ENCODE measurements at regions not wholly inside any gene's neighbourhood (a gene's known extent, or its start where the extent isn't known, plus 50 kb on each side); places are given as distances from the start of the nearest gene placed in this dataset.

- intact Hi-C loops (cut with DNase I; ENCODE audit: low total_unique reads), result no loop called here
- H3K4me3 ChIP-seq, result no peak overlapping the region
- H3K4me1 ChIP-seq, result peaks cover 0 to 4% of the 10 kb centered on the region in 2 donors
- H3K27ac ChIP-seq, result no peak overlapping the region
- DNase-seq (ENCODE audit: low spot score in 2 of 2), result no peak
- no peaks in the 10 kb centered on the region for H3K36me3 ChIP-seq
- no peaks in the 10 kb centered on the region for H3K27me3 ChIP-seq
- H3K9me3 ChIP-seq, result no peaks in the 10 kb centered on the region
- no peak for TF ChIP-seq POLR2AphosphoS5 (IDR thresholded peaks at IDR 0.05)
- TF ChIP-seq CTCF (IDR thresholded peaks at IDR 0.05), result no peak
- no peak for TF ChIP-seq POLR2A (IDR thresholded peaks at IDR 0.05)
Measured at GRCh38 chr10:88161070-88161469, 297.6 kb downstream of the PTEN start.

- Histone ChIP-seq H3K4me3 (no peak overlapping the region), H3K27me3 (no peaks in the 10 kb centered on the region), H3K9me3 (no peaks in the 10 kb centered on the region), H3K36me3 (no peaks in the 10 kb centered on the region), H3K4me1 (peaks cover 0 to 4% of the 10 kb centered on the region in 2 donors), H3K27ac (no peak overlapping the region)
- intact Hi-C loops (cut with DNase I; ENCODE audit: low total_unique reads), result no loop called here
- DNase-seq (ENCODE audit: low spot score in 2 of 2), result no peak
- no peak for TF ChIP-seq POLR2AphosphoS5 (IDR thresholded peaks at IDR 0.05)
- TF ChIP-seq POLR2A (IDR thresholded peaks at IDR 0.05), result no peak
Measured at GRCh38 chr10:88161756-88162155, 298.3 kb downstream of the PTEN start.

GRCh38 chr10:88162852-88163251, 299.4 kb downstream of the PTEN start:
- Histone ChIP-seq H3K4me1 (peaks cover 0 to 4% of the 10 kb centered on the region in 2 donors), H3K27me3 (no peaks in the 10 kb centered on the region), H3K27ac (no peak overlapping the region), H3K9me3 (no peaks in the 10 kb centered on the region), H3K36me3 (no peaks in the 10 kb centered on the region), H3K4me3 (no peak overlapping the region)
- TF ChIP-seq CTCF (IDR thresholded peaks at IDR 0.05) (no peak), POLR2AphosphoS5 (IDR thresholded peaks at IDR 0.05) (no peak), POLR2A (IDR thresholded peaks at IDR 0.05) (no peak)
- intact Hi-C loops (cut with DNase I; ENCODE audit: low total_unique reads), result no loop called here
- no peak for DNase-seq (ENCODE audit: low spot score in 2 of 2)

- Histone ChIP-seq H3K9me3 (peaks cover 0 to 2% of the 10 kb centered on the region in 2 donors), H3K36me3 (no peaks in the 10 kb centered on the region), H3K27me3 (no peaks in the 10 kb centered on the region), H3K4me3 (no peak overlapping the region), H3K4me1 (peaks cover 0 to under 1% of the 10 kb centered on the region in 2 donors), H3K27ac (no peak overlapping the region)
- TF ChIP-seq POLR2A (IDR thresholded peaks at IDR 0.05), result no peak
- no peak for TF ChIP-seq CTCF (IDR thresholded peaks at IDR 0.05)
- no peak for TF ChIP-seq POLR2AphosphoS5 (IDR thresholded peaks at IDR 0.05)
- intact Hi-C loops (cut with DNase I; ENCODE audit: low total_unique reads), result no loop called here
- no peak for DNase-seq (ENCODE audit: low spot score in 2 of 2)
Measured at GRCh38 chr10:88163572-88163971, 300.1 kb downstream of the PTEN start.

- H3K4me1 ChIP-seq, result no peaks in the 10 kb centered on the region
- no peaks in the 10 kb centered on the region for H3K36me3 ChIP-seq
- DNase-seq (ENCODE audit: low spot score in 2 of 2), result no peak
- intact Hi-C loops (cut with DNase I; ENCODE audit: low total_unique reads), result no loop called here
- TF ChIP-seq POLR2A (IDR thresholded peaks at IDR 0.05) (no peak), POLR2AphosphoS5 (IDR thresholded peaks at IDR 0.05) (no peak), CTCF (IDR thresholded peaks at IDR 0.05) (no peak)
- H3K9me3 ChIP-seq, result peaks cover 0 to 4% of the 10 kb centered on the region in 2 donors
- peak overlapping the region in 1 of 3 donors; percentile 8 for H3K4me3 ChIP-seq
- no peaks in the 10 kb centered on the region for H3K27me3 ChIP-seq
- H3K27ac ChIP-seq, result peak overlapping the region; percentile 34 to 48
Measured at GRCh38 chr10:88164471-88164870, 301.0 kb downstream of the PTEN start.

GRCh38 chr10:88165849-88166271, 302.4 kb downstream of the PTEN start:
- no peaks in the 10 kb centered on the region for H3K36me3 ChIP-seq
- DNase-seq (ENCODE audit: low spot score in 2 of 2), result no peak
- H3K4me1 ChIP-seq, result no peaks in the 10 kb centered on the region
- no peaks in the 10 kb centered on the region for H3K27me3 ChIP-seq
- TF ChIP-seq CTCF (IDR thresholded peaks at IDR 0.05) (no peak), POLR2AphosphoS5 (IDR thresholded peaks at IDR 0.05) (no peak), POLR2A (IDR thresholded peaks at IDR 0.05) (no peak)
- peaks cover 0 to 4% of the 10 kb centered on the region in 2 donors for H3K9me3 ChIP-seq
- H3K27ac ChIP-seq, result peak overlapping the region in 1 of 2 donors; percentile 34
- intact Hi-C loops (cut with DNase I; ENCODE audit: low total_unique reads), result no loop called here
- no peak overlapping the region for H3K4me3 ChIP-seq
